HG03354 (cell line): ENCODE measurements at regions not wholly inside any gene's neighbourhood (a gene's known extent, or its start where the extent isn't known, plus 50 kb on each side); places are given as distances from the start of the nearest gene placed in this dataset.
"Not testable (repeated sequence)": the region's sequence is repeated elsewhere in the genome, so short reads cannot be mapped to it uniquely, and the experiment has no call there.

Source experiments
- ATAC-seq: cut with Tn5 transposase; IDR thresholded peaks from one replicate; pipeline ENCODE4 v1.9.1; 2021; ENCODE audit warnings: mild to moderate bottlenecking; ENCODE audit not compliant: unreplicated experiment, poor library complexity, severe bottlenecking

GRCh38 chr6:11458509-11458908, 79.0 kb upstream of the TMEM170B start:
- ATAC-seq = no peak

- ATAC-seq = not testable (repeated sequence)
These were observed 80.1 kb upstream of the TMEM170B start for GRCh38 chr6:11457422-11457821.

DNA sequence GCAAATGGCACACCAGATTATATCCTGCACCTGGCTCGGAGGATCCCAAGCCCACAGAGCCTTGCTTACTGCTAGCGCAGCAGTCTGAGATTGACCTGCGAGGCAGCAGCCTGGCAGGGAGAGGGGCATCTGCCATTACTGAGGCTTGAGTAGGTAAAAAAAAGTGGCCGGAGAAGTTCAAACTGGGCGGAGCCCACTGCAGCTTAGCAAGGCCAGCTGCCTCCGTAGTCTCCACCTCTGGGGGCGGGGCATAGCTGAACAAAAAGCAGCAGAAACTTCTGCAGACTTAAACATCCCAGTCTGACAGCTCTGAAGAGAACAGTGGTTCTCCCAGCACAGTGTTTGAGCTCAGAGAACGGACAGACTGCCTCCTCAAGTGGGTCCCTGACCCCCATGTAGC, 85.4 kb upstream of the TMEM170B start:
- ATAC-seq = not testable (repeated sequence)

GRCh38 chr6:11450037-11450436, 87.5 kb upstream of the TMEM170B start:
- ATAC-seq = no peak

- ATAC-seq = no peak
These were observed 88.1 kb upstream of the TMEM170B start for GRCh38 chr6:11449408-11449807.

- ATAC-seq = no peak
These were observed 89.5 kb upstream of the TMEM170B start for GRCh38 chr6:11448038-11448437.

GRCh38 chr6:11447265-11447664, 90.3 kb upstream of the TMEM170B start:
- ATAC-seq = no peak

DNA sequence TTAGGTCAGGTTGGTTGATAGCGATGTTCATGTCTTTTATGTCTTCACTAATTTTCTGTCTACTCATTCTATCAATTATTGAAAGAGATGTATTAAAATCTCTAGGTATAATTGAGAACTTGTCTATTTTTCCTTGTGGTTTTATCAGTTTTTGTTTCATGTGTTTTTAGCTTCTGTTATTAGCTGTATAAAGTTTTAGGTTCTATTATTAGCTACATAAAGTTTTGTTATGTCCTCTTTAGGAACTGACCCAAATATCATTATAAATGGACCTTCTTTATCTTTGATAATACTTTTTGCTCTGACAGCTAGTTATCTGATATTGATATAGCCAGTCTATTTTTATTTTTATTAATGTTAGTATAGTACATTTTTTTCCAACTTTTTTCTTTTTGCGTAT, 92.4 kb upstream of the TMEM170B start:
- peak; percentile 30 for ATAC-seq

- not testable (repeated sequence) for ATAC-seq
These were observed 94.4 kb upstream of the TMEM170B start for GRCh38 chr6:11443125-11443524.

GRCh38 chr6:11442495-11442894, 95.1 kb upstream of the TMEM170B start:
- no peak for ATAC-seq

DNA sequence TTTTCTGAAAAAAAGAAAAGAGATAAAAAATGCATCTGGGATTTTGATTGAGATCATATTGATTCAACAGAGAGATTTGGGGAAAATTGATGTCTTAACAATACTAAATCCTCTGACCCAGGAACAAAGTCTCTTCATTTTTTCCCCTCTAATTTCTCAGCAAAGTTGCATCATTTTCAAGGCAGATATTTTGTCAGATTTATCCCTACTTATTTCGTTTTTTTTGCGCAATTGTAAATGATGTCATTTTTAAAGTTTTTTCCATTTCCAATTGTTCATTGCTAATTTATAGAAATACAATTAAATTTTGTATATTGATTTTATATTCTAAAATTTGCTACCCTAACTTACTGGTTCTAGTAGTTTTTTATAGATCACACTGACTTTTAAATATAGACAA, 97.7 kb upstream of the TMEM170B start:
- ATAC-seq = no peak

DNA sequence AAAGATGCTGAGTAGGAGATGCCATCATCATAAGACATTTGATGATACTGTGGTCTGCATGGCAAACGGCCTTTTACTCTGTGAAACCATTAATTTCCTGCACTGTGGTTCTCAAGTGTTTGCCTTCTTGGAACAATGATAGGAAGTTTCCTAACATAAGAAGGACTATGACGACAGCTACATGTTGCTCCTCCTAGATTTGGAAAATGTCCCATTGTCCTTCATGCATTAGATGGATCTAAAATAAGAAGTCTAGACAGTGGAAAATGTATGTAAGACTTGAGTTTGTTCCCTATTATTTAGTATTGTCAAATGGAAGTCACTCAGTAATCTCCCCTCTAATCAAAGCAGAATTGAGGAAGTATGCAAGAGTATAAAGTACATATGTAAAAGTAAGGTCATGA, 98.5 kb upstream of the TMEM170B start:
- no peak for ATAC-seq

DNA sequence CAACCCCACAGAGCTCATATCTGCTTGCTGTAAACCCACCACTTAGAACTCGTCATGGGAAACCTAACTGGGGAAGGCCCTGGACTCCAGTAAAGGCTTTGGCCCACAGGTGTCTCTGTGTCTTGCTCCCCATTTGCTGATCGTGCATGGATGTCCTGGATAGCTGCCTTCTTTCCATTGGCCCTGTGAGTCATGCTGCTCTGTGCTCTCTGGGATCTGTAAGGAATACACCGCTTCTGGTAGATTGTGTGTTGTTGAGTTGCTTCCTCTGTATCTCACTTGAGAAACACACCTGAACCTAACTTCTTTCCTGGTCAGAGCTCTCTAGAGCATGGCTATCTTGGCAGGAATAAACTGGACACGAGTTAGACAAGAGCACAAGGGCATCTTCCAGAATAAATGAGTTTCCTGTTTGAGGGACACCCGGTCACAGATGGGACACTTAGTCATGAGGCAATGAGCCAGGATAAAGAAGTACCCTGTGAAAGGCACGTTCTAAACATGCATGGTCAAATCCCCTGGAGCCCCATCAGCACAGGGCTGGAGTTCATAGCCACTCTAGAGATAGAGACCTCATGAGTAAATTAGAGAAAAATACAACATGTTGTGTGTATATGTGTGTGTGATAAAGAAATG, 99.6 kb upstream of the TMEM170B start:
- no peak for ATAC-seq

DNA sequence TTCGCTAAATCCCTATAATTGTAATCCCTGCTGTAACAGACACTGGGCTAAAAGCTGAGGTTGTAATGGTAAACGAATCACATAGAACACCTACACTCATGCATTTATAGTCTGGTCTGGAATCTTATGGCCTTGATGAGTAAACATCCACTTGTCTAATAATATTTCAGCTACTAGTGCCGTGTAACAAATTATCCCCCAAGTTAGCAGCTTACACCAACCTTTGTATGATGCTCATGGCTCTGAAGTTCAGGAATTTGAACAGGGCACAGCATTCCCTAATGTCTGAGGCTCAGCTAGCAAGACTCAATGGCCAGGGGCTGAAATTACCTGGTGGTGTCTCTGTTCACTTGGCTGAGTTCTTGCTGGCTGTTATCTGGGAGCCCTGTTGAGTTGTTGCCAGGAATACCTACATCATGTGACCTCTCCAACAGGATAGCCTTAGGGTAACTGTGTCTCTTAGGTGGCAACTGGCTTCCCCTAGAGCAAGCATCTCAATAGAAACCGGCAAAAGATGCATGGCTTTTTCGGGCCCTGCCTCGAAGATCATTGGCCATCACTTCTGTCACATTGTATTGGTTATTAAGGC, 100.9 kb upstream of the TMEM170B start:
- ATAC-seq = no peak

DNA sequence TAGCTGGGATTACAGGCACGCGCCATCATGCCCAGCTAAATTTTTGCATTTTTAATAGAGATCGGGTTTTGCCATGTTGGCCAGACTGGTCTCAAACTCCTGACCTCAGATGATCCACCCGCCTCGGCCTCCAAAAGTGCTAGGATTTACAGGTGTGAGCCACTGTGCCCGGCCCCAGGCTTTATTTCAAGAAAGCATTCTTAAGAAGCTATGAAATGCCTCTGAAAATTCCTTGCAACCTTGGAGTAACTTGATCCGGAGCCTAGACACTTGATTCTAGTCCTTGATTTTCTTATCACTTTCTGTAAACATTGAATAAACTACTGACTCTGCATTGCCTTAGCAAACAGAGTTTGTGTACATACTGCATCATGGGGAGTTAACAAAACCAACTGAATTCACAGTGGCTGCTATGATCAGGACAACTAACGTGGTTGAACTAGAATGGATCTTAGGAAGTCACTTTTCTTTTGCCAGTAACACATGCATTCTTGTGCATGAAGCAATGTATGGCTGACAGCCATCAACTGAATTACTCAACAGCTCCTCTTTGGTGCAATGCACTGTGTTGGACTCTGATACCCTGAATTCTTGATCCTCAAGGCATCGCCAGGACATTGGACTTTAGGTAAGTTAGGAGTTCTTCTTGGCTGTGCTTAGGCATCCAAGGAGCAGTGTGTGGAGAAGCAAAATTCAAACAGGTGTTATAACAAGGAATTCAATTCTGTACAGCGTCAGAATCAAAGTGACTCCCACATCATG, 102.8 kb upstream of the TMEM170B start:
- no peak for ATAC-seq

DNA sequence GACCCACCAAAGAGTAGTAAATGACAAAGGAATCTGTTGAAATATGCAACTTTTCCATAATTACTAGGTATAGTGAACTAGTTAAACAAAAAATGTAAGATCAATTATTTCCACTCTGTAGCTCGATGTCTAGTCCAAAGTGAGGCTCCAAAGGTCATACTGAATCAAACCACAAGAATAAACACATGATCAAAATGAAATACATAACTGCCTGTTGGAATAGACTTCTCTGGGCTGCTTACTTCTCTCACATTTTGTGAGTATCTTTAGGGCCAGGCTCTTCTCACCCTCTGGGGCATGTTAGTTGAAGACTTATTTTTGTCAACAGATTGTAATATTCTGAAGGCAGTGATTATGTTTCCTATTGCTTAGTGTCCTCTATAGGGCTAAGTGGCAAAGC, 103.7 kb upstream of the TMEM170B start:
- ATAC-seq = no peak

DNA sequence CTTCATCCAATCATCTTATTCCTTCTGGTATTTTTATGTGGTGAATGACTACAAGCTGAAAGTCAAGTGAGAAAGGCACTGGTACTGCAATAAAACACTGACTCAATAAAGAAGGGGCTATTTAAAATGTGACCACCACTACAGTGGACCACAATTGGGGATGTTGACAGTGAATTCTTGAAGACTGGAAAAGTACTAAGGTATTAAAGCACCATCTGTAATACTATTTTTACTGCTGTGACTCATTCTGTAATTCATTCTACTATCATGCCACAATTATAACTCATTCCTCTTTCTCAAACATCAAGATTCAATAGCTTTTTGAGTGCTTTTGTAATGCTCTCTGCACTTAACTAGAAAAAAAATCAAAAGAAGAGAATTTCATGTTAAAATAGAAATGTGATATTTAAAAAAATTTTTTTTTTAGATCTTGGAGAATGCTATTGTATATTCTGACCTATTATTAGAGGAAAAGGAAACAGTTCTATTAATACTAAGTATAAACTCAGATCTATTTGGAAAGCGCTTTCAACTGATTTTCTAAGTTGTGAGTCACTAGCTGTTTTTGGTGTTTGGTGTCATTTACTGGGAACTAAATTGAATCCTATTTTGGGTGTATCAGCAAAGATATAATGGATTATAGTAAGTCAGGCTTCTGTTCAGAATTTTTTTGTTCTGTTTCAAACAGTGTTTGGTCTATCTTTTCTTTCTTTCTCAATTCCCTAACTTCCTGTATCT, 104.7 kb upstream of the TMEM170B start:
- no peak for ATAC-seq

DNA sequence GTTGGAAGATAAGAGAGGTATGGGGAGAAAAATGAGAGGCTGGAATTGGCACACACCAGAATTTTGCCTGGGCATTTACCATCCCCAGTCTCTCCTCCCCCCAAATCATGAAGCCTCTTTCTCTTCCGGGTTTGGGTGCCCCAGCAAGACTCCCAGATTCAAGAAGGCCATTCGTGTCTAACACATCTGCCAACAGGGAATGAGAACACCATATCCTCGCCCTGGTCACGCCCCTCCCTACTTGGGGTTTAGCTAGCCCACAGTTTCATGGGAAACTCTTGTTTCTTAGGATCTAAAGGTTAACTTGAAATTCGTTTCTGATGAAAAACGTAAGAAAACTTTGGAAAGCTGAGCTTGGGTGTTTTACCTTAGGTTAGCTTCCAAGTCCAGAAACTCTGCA, 105.5 kb upstream of the TMEM170B start:
- ATAC-seq = no peak

GRCh38 chr6:11431455-11431937, 106.1 kb upstream of the TMEM170B start:
- no peak for ATAC-seq

GRCh38 chr6:11430036-11430435, 107.5 kb upstream of the TMEM170B start:
- no peak for ATAC-seq
